ENCODE measurements at regions not wholly inside any gene's neighbourhood (a gene's known extent, or its start where the extent isn't known, plus 50 kb on each side); places are given as distances from the start of the nearest gene placed in this dataset.

DNA sequence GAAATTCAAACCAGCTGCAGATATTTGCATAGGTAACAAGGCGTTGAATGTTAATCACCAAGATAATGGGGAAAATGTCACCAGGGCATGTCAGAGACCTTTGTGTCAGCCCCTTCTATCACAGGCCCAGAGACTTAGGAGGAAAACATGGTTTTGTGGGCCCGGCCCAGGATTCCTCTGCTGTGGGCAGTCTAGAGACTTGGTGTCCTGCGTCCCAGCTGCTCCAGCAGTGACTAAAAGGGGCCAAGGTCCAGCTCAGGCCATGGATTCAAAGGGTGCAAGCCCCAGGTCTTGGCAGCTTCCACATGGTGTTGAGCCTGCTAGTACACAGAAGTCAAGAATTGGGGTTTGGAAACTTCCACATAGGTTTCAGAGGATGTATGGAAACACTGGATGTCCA is 147.5 kb upstream of the ZWINT start:
- H3K9me3 ChIP-seq = no peaks in the 10 kb centered on the region
- WGBS, 3 donors = 73 to 82% (median 79%) methylated on average over 3 of the region's 3 CpGs
- no peak overlapping the region for H3K27ac ChIP-seq
- DNase-seq (no peak), ATAC-seq (no peak)
- no peak overlapping the region for H3K4me3 ChIP-seq
- TF ChIP-seq, protein P1, sequence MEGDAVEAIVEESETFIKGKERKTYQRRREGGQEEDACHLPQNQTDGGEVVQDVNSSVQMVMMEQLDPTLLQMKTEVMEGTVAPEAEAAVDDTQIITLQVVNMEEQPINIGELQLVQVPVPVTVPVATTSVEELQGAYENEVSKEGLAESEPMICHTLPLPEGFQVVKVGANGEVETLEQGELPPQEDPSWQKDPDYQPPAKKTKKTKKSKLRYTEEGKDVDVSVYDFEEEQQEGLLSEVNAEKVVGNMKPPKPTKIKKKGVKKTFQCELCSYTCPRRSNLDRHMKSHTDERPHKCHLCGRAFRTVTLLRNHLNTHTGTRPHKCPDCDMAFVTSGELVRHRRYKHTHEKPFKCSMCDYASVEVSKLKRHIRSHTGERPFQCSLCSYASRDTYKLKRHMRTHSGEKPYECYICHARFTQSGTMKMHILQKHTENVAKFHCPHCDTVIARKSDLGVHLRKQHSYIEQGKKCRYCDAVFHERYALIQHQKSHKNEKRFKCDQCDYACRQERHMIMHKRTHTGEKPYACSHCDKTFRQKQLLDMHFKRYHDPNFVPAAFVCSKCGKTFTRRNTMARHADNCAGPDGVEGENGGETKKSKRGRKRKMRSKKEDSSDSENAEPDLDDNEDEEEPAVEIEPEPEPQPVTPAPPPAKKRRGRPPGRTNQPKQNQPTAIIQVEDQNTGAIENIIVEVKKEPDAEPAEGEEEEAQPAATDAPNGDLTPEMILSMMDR (IDR thresholded peaks at IDR 0.05) = no peak
- H3K36me3 ChIP-seq (ENCODE audit: insufficient read depth in 1 of 2, low read depth in 1 of 2) = no peaks in the 10 kb centered on the region
- H3K4me1 ChIP-seq = no peaks in the 10 kb centered on the region
- intact Hi-C loops (cut with DNase I) = no loop called here
- H3K27me3 ChIP-seq (ENCODE audit: insufficient read depth in 3 of 3, low read length in 2 of 3) = no peaks in the 10 kb centered on the region

DNA sequence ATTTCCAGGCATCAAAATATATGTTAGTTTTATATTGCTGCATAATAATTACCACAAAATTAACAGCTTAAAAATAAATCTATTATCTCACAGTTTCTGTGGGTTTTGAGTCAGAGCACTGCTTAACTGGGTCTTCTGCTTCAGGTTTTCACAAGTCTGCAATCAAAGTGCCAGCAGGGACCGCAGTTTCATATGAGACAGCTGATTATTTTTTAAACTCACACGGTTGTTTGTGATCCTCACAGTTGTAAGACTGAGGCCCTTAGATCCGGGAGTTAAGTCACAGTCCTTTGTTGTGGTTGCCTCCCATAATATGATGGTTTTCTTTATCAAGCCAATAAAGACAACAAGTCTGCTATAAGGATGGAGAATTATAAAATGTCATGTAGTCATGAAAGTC is 146.0 kb upstream of the ZWINT start:
- no peaks in the 10 kb centered on the region for H3K36me3 ChIP-seq (ENCODE audit: insufficient read depth in 1 of 2, low read depth in 1 of 2)
- no peak overlapping the region for H3K4me3 ChIP-seq
- no peak overlapping the region for H3K27ac ChIP-seq
- H3K27me3 ChIP-seq (ENCODE audit: insufficient read depth in 3 of 3, low read length in 2 of 3) = no peaks in the 10 kb centered on the region
- no peak for ATAC-seq
- no peaks in the 10 kb centered on the region for H3K9me3 ChIP-seq
- intact Hi-C loops (cut with DNase I) = no loop called here
- no peak for DNase-seq
- no peaks in the 10 kb centered on the region for H3K4me1 ChIP-seq
- WGBS, 3 donors = 76 to 82% (median 78%) methylated on average over 3 of the region's 3 CpGs
- TF ChIP-seq, protein P1 (IDR thresholded peaks at IDR 0.05) = no peak

DNA sequence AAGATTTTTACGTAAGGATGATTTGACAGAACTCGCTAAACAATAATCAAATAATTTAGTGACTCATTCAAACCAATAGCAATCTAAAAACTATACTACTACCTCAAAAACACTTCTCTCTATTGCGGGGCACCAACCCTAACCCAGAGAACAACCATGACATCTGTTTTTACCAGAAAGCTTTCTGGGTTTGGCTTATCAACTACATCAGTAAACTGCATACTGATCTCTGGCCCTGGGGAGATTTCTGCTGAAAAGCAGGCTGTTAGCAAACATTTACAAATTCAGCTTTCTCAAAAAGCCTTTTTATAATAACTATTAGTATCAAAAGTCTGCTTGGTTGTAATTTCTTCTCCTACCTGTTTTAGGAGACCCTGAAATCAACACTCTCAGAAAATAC is 144.5 kb upstream of the ZWINT start:
- ATAC-seq = no peak
- DNase-seq = no peak
- Histone ChIP-seq H3K27me3 (ENCODE audit: insufficient read depth in 3 of 3, low read length in 2 of 3) (no peaks in the 10 kb centered on the region), H3K9me3 (no peaks in the 10 kb centered on the region), H3K27ac (no peak overlapping the region), H3K36me3 (ENCODE audit: insufficient read depth in 1 of 2, low read depth in 1 of 2) (no peaks in the 10 kb centered on the region), H3K4me3 (no peak overlapping the region), H3K4me1 (no peaks in the 10 kb centered on the region)
- TF ChIP-seq, protein P1 (IDR thresholded peaks at IDR 0.05) = no peak
- WGBS, 3 donors = 87 to 95% (median 88%) methylated on average over 3 of the region's 3 CpGs
- intact Hi-C loops (cut with DNase I) = no loop called here

DNA sequence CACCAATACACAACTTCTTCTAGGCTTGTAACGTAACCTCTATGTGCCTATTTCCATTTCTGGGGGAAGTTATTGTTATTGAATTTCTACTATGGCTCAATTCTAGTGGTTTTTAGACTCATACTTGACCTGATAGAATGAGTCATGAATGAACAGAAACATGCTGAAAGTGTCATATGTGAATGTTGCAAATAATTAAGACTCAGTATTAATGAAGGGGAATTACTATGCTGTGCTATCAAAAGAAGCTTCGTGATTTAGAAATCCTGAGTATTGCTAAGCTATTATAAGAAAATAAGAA is 135.1 kb upstream of the ZWINT start:
- no peaks in the 10 kb centered on the region for H3K36me3 ChIP-seq (ENCODE audit: insufficient read depth in 1 of 2, low read depth in 1 of 2)
- 71 to 84% (median 76%) methylated on average over 2 of the region's 2 CpGs for WGBS, 3 donors
- no peaks in the 10 kb centered on the region for H3K4me1 ChIP-seq

DNA sequence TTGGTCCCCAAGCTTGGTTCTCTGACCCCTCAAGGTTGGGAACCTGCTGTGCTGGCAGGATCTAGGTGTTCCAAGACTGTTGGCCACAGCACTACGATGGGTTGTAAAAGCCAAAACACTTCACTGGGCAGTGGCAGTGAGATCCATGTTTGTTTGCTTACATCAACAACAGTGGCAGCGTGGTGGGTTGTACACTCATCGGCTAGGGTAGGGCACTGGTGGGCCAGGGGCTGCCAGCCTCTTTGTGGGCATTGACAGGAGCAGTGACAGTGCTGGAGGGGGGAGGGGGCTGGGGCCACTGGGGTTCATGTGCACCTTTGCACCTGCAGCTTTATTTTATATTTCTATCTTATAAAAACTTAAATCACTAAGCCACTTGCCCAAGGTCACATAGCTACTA is 126.7 kb upstream of the ZWINT start:
- 70 to 90% (median 83%) methylated on average over 3 of the region's 3 CpGs for WGBS, 3 donors

More for the DNA sequence above, 135.1 kb upstream of the ZWINT start:
- no peaks in the 10 kb centered on the region for H3K27me3 ChIP-seq (ENCODE audit: insufficient read depth in 3 of 3, low read length in 2 of 3)
- intact Hi-C loops (cut with DNase I) = no loop called here
- DNase-seq (no peak), ATAC-seq (no peak)
- H3K27ac ChIP-seq = no peak overlapping the region
- TF ChIP-seq, protein P1 (IDR thresholded peaks at IDR 0.05) = no peak
- H3K4me3 ChIP-seq = no peak overlapping the region
- no peaks in the 10 kb centered on the region for H3K9me3 ChIP-seq

More for the DNA sequence above, 126.7 kb upstream of the ZWINT start:
- H3K9me3 ChIP-seq = no peaks in the 10 kb centered on the region
- no peak for DNase-seq
- no peaks in the 10 kb centered on the region for H3K4me1 ChIP-seq
- H3K4me3 ChIP-seq = no peak overlapping the region
- TF ChIP-seq, protein P1 (IDR thresholded peaks at IDR 0.05) = no peak
- H3K36me3 ChIP-seq (ENCODE audit: insufficient read depth in 1 of 2, low read depth in 1 of 2) = no peaks in the 10 kb centered on the region
- no peak overlapping the region for H3K27ac ChIP-seq
- no peak for ATAC-seq
- intact Hi-C loops (cut with DNase I) = no loop called here
- no peaks in the 10 kb centered on the region for H3K27me3 ChIP-seq (ENCODE audit: insufficient read depth in 3 of 3, low read length in 2 of 3)
